GOT3 (cell line): ENCODE measurements at regions not wholly inside any gene's neighbourhood (a gene's known extent, or its start where the extent isn't known, plus 50 kb on each side); places are given as distances from the start of the nearest gene placed in this dataset.
"Not testable (repeated sequence)": the region's sequence is repeated elsewhere in the genome, so short reads cannot be mapped to it uniquely, and the experiment has no call there.

Source experiments
- DNase-seq: peaks from one replicate; lab custom pipeline; 2025; ENCODE audit warnings: mixed read lengths; lab: John Stamatoyannopoulos, UW

DNA sequence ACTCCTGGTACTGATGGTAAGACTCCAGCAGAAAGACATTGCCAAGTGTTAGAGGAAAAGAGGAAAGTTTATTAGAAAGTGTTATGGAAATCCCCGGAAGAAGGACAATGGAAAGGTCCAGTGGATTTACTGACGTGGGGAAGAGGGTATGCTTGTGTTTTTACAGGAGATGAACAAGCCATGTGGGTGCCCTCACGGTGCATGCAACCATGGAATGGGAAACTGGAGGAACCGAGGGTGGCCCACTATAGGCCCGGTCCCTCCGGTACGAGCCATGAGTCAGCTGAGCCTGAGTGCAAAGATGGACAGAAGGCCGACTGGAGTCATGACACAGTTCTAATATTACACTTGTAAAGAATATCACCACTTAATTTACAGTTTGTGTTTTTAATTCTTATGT lies 123.3 kb upstream of the ZCCHC13 start:
- DNase-seq, result no peak

DNA sequence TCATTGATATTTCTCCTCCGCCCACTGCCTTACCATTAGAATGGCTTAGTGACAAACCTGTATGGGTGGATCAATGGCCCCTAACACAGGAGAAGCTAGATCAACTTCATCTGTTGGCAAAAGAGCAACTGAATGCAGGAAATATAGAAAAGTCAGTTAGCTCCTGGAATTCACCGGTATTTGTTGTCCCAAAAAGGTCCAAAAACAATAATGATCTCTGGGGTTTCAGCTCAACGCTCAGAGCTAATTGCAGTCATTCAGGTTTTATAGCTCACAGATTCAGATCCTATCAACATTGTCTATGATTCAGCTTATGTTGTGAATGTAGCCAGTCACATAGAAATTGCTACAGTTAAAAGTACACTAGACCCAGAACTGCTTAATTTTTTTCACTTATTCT lies 124.0 kb upstream of the ZCCHC13 start:
- no peak for DNase-seq

DNA sequence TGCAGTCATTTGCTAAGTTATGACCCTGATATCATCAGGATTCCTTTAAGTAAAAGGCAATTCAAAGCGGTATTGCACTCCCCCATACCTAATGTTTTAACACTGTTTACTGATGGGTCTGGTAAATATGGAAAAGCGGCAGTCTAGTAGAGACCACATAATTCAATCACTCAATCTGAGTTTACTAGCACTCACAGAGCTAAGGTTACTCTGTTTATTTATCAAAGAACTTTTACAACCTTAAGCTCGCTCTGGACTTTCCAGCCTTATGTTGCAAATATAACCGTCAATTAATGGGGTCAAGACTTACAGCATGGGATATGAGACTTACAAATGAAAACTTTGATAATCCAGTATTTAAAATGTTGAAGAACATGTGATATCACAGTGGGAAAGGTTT lies 124.5 kb upstream of the ZCCHC13 start:
- no peak for DNase-seq

DNA sequence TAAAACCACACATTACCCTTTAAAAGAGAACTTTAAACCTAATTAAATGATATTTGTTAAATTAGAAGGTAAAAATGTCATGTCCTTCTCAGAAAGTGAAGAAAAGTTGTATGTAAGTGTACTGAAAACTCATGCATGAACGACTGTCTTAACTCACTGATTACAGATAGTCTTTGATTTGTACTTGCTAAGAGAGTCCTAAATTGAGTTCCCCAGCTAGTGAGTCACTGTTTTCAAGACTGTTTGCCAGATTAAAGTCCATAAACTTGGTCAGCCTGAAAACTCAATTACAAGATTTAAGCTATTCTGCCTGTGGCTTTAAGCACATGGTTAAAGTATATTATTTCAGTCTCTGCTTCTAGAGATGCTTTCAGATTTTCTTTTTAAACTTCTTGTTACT lies 124.9 kb upstream of the ZCCHC13 start:
- no peak for DNase-seq

DNA sequence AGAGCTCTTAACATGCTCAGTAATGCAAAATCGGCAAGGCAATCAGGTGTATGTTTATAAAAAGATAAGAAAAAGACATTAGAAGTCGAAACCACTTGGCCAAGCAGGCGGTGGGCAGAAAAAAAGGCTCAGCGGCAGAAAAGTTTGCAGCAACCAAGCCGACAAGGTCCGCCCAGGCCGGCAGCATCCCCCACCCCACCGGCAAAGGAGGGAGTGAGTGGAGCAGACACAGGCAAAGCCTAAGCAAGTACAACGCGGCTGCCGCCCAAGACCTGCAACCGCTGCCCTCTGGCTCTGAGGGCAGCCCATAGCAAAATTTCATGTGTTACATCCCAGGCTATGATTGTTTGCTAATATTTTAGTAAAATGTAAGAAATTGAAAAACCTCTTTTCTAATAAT lies 125.4 kb upstream of the ZCCHC13 start:
- no peak for DNase-seq

DNA sequence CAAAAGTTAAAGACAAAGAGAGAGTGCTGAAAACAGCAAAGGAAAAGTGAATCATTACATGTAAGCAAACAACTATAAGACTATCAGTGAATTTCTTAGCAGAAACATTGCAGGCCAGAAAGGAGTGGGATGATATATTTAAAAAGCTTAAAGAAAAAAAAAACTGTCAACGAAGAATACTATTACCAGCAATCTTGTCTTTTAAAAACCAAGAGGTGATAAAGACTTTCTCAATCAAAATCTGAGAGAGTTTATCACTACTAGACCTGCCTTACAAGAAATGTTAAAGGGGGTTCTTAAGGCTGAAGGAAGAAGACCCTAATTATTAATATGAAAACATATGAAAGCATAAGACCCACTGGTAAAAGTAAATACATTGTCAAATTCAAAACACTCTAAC lies 132.5 kb upstream of the ZCCHC13 start:
- DNase-seq, result no peak

DNA sequence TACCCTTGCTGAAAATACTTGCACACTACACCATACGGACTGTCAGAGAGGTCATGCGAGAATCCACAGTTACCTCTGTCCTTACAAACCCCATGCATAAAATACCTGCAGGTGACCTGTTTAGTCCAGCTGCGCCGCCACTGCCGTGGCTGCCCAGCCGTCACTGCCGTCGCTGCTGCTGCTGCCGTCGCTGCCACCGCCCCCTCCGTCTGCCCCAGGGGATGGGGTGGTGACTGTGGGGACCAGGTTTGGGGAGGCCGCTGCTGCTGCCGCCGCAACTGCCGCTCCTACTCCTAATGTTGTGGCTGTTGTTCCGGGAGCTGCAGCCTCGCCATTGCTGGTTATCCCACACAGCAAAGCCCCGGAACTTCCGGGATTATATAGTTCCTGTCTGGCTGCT lies 141.8 kb upstream of the ZCCHC13 start:
- DNase-seq, result no peak

DNA sequence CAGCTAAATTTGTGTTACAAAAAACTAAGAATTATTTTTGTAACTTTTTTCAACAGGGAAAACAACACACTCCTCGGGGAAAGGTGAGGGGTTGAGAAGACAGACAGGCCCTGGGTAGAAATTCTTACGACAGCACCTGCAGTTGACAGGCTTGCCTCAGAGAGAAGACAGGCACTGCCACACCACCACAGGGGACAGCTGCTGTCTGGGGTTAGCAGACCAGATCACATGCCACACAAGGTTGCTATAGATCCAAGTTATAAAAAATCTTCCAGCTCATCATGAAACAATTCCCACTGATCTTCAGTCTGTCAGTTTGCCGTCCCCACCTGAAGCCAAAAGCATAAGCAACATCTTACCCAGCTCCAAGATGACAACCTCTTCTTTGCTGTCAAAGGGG lies 143.2 kb upstream of the ZCCHC13 start:
- no peak for DNase-seq

DNA sequence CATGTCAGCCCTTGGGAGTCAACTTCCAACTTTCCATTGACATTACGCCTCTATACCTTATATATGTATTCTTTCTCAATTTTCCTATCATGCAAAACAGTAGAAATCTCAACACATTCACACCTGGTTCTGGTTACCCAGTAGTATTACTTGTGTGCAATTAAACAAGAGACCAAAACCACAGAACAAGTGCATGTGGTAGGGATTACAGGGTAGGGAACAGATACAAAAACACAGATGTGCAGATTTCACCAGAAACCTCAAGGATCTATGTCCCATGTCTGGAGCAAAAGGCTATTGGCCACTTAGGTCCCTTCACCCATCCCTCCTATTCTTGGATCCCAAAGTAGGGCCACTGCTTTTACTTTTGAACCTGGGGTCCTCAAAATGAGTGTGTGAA lies 143.6 kb upstream of the ZCCHC13 start:
- DNase-seq, result no peak

DNA sequence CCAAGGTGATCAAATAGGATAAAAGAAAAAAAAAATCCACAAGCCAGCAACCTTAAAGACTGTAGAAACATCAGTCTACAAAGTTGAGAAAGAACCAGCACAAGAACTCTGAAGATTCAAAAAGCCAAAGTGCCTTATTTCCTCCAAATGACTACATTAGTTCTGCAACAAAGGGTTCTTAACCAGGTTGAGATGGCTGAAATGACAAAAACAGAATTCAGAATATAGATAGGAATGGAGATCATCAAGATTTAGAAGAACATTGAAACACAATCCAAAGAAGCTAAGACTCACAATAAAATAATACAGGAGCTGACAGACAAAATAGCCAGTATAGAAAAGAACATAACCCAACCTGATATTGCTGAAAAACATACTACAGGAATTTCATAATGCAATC lies 156.5 kb upstream of the ZCCHC13 start:
- DNase-seq, result no peak

DNA sequence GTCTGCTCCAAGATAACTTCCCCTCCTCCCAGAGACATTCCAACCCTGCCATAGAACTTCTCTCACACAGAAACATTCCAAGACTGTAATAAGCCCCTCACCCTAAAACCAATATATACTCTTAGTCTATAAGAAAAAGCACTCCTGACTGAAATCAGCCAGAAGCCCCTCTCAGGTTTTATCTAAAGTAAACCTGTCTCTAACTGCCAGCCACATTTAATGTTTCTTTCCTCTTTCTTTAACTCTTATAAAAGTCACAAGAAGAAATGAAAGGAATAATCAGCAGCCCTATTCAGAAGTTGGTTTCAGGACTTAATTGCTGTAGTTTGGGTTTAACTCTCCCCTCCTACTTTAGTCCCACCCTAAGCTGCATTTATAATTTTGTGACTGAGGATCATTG lies 165.0 kb upstream of the ZCCHC13 start:
- DNase-seq, result no peak

DNA sequence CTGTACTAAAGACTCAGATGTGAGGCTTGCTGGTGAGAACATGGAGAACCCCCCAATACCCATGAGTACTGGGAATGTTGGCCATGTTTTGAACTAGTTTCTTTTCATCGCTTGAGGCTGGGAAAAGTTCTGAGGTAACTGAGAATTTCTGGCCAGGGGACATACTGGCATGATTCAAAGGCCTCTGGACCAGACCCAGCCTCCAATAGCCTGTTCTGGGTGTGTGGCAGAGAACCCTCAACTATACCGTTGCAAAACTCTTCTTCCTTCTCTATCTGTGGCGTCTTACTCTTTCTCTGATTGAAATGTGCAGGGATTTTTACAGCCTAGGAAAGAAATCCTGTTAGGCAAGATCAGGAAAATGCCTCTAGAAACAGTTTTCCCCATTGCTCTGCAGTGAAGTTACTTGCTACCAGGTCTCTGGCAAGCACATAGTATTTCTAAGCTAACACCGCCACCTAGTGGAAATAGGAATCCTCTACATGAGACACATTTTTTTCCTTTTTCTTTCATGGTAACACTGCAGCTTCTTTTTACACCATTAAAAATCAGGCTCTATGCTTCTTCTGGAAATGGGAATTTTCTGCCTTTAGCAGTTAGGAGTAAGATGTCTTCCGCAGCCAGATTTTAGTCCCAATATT lies 170.7 kb upstream of the ZCCHC13 start:
- no peak for DNase-seq

DNA sequence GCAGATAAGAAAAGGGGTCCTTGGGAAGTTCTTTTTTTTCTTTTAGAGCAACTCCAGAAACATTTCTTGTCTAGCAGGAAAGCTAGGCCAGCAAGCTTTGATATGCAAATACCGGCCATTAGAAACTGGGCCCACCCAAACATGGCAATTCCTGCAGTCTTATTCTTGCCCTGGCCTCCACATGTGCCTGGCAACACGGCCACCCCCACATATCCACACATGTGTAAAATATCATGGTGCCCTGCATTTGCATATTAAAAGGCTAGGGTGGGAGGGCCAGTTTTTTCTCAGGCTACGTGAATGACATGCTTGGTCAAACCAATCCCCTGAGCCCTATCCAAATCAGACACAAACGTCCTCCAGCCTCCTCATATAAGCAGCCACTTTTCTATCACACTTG lies 171.7 kb upstream of the ZCCHC13 start:
- no peak for DNase-seq

DNA sequence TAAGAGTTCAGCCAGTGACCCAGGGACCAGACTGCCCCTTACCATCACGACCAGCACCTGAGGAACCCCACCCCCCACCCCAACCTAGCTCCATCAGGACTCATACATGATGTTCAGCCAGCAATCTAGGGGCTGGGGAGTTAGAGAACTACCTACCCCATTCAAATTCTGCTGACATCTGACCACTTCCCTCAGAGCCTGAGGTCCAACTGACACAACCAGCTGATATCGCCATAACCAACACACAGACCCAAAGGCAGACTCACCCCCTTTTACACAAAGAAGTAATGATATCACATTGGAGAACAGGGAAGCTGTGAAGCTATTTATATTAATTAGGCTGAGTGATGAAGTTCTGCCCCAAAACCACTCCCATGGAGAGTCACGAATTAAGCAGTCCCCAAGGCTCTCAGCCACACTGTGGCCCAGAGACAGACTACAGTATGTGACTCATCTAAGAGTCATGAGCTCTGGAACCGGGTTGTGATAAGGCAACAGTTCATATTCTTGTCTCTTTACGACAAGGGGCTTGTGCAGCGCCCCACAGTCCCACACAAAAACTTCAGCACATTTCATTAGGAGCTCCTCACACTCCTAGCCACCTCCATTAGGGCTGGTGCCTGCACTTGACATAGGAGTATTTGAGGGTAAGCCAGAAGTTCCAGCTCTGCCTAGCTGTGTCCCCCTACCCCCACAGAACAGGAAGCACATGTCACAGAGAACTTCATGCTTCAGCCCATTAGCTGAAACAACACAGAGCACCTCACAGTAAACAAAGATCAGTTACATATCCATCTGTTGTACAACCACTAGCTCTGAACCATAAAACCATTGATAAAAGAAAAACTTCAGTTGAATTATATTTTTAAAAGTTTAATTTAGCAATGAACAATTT lies 184.7 kb upstream of the ZCCHC13 start:
- DNase-seq, result no peak

DNA sequence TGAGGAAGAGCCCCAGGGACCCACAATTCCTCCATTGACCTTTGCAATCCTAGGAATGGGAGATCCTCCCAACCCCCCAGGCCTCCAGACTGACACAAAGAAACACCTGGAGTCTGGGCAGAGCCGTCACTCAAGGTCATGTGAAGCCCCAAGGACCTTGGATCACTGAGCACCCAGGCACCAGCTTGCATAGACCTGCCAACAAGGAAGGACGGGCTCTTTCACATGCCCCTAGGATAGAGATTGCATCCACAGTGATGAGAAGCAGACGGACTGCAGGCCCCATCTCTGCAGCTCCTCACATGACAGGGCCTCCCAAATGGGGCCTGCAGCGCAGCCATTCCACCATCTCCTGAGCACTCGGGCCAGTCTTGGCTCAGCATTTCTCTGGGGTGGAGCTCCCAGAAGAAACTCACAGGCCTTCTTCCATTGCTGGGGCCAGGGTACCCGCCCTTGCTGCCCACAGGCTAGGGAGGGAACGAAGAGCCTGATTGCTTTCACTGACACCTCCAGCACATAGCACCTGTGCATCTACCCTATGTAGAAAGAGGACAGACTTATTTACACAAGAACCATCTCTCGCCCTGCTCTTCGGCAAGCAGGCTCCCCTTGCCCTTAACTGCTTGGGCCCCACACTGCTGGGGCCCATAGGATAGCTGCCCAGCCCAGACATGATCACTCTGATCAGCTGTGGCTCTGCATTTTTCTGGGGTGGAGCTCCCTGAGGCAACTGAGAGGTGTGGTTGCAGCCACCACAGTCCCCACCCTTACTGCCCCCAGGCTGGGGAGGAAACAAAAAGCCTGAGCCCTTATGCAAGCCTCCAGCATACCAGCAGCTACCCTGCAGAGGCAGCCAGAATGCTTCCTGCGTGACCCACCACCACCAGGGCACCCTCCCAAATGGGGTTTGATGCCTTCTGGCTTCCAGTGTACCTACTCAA lies 185.7 kb upstream of the ZCCHC13 start:
- no peak for DNase-seq

DNA sequence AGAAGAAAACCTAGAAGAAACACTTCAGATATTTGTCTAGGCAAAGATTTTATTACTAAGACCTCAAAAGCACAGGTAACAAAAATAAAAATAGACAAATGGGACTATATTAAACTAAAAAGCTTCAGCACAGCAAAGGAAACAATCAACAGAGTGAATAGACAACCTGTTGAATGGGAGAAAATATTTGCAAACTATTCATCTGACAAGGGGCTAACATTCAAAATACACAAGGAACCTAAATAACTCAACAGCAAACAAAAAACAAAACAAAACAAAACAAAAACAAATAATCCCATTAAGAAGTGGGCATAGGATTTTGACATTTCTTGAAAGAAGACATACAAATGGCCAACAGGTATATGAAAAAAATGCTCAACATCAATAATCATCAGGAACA lies 192.7 kb upstream of the ZCCHC13 start:
- DNase-seq, result no peak

DNA sequence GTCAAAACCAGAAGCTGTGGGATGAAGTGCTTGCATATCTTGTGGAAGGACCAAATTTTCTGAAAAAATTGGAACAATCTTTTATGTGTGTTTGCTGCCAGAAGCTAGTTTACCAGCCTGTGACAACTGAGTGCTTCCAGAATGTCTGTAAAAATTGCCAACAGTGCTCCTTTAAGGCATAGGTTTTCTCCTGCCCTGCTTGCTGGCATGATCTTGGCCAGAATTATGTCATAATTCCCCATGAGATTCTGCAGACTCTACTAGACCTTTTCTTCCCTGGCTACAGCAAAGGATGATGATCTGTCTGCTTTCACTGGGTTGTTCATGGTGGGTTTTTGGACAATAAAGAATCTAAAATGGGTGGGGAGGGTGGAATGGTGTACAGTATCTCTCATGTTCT lies 196.3 kb upstream of the ZCCHC13 start:
- no peak for DNase-seq

DNA sequence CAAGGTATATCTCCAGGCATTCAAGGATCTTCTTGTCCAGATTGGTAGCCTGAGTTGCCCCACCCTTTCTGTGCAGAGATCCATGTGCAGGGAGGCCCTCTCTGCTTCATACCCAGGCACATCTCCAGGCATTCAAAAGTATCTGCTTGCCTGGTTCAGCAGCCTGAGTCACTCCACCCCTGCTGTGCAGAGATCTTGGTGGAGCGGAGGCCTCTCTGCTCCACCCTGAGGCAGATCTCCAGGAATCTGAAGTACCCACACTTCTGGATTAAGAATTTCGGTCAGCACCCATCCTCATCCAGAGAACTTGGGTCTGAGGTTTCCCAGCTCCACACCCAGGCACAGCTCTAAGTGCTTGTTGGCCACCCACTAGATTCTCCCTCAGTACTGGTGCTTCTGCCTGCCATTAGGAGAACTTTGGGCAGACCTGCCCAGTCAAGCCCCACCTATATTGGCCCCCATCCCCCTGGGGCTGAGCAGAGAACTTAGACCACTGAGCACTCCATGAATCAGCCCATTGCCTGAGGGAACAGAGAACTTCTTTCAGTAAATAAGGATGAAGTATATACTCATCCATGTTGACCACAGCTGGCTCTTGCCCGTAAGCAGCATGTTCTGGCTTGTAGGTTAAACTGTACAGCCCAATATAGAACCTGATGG lies 199.5 kb upstream of the ZCCHC13 start:
- no peak for DNase-seq

DNA sequence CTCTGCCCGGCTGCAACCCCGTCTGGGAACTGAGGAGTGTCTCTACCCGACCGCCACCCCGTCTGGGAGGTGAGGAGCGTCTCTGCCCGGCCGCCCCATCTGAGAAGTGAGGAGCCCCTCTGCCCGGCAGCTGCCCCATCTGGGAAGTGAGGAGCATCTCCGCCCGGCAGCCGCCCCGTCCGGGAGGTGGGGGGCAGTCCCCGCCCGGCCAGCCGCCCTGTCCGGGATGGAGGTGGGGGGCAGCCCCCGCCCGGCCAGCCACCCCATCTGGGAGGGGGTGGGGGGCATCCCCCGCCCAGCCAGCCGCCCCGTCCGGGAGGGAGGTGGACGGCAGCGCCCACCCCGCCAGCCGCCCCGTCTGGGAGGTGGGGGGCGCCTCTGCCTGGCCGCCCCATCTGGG lies 205.6 kb upstream of the ZCCHC13 start:
- not testable (repeated sequence) for DNase-seq

DNA sequence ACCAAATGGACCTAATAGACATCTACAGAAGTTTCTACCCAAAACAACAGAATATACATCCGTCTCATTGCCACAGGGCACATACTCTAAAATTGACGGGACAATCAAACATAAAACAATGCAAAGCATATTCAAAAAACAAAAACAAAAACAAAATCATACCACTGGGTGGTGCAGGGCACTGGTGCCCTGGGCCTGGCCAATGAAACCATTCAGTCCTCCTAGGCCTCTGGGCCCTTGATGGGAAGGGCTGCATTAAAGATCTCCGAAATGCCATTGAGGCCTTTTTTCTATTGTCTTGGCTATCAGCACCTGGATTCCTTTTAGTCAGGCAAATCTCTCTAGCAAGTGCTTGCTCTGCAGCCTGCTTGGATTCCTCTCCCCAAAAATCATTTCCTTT lies 213.9 kb upstream of the ZCCHC13 start:
- no peak for DNase-seq

DNA sequence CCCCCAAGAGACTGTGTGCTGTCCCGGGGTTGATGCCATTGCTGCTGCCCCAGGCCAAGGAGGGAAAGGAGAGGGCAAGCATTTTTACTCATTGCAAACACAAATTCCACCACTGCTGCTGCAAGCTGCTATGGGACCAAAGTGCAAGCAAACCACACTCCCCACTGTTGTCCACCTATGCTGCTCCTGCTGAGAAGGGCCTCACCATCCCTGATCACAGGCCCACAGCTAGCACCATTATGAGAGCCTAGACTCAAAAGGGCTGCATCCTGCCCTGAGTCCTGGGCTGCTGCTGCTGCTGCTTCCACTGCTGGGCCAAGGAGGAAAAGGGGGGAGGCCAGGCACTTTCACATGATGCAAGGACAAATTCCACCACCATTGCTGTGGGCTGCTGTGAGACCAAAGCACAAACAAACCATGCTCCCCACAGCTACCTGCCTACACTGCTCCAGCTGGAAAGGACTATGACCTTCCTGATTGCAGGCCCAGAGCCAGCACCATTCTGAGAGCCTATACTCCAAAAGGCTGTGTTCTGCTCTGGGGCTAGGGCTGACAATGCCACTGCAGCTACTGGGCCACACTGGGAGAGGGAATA lies 218.2 kb upstream of the ZCCHC13 start:
- DNase-seq, result no peak

DNA sequence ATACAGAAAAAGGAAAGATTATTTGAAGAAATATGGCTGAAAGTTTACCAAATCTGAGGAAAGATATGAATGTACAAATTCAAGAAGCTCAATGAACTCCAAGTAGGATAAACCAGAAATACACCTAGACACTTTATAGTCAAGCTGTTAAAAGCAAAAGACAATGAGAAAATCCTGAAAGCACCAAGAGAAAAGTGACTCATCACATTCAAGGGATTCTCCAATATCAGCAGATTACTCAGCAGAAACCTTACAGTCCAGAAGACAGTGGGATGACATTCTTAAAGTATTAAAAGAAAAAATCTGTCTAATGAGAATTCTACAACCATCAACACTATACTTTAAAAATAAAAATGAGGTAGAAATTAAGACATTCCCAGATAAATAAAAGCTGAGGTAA lies 223.8 kb upstream of the ZCCHC13 start:
- DNase-seq, result no peak
